ENCODE measurements at regions not wholly inside any gene's neighbourhood (a gene's known extent, or its start where the extent isn't known, plus 50 kb on each side); places are given as distances from the start of the nearest gene placed in this dataset.

- H3K4me3 ChIP-seq (replicated peaks; ENCODE audit: insufficient read depth, low read length) = no peak overlapping the region
- no peak overlapping the region for H3K27ac ChIP-seq (replicated peaks)
- H3K27me3 ChIP-seq (ENCODE audit: insufficient read depth, poor library complexity, severe bottlenecking) = no peaks in the 10 kb centered on the region
- TF ChIP-seq CTCF (IDR thresholded peaks at IDR 0.05; ENCODE audit: insufficient read depth, low read length) (no peak), POLR2AphosphoS5 (IDR thresholded peaks at IDR 0.05; ENCODE audit: low read depth) (no peak), GABPA (IDR thresholded peaks at IDR 0.05; ENCODE audit: low read depth) (no peak), SPI1 (IDR thresholded peaks at IDR 0.05; ENCODE audit: borderline replicate concordance, low read depth) (no peak), REST (IDR thresholded peaks at IDR 0.05; ENCODE audit: insufficient replicate concordance, low read depth) (no peak)
- no peak for DNase-seq (ENCODE audit: low read depth in 1 of 2, low spot score in 1 of 2)
These were observed 147.8 kb upstream of the POGK start for GRCh38 chr1:166691476-166691875.

- TF ChIP-seq GABPA (IDR thresholded peaks at IDR 0.05; ENCODE audit: low read depth) (no peak), POLR2AphosphoS5 (IDR thresholded peaks at IDR 0.05; ENCODE audit: low read depth) (no peak), SPI1 (IDR thresholded peaks at IDR 0.05; ENCODE audit: borderline replicate concordance, low read depth) (no peak), REST (IDR thresholded peaks at IDR 0.05; ENCODE audit: insufficient replicate concordance, low read depth) (no peak), CTCF (IDR thresholded peaks at IDR 0.05; ENCODE audit: insufficient read depth, low read length) (no peak)
- DNase-seq (ENCODE audit: low read depth in 1 of 2, low spot score in 1 of 2) = no peak
- Histone ChIP-seq H3K27me3 (ENCODE audit: insufficient read depth, poor library complexity, severe bottlenecking) (no peaks in the 10 kb centered on the region), H3K27ac (replicated peaks) (no peak overlapping the region), H3K4me3 (replicated peaks; ENCODE audit: insufficient read depth, low read length) (no peak overlapping the region)
These were observed 146.9 kb upstream of the POGK start for GRCh38 chr1:166692346-166692745.

GRCh38 chr1:166693158-166693557 is 146.1 kb upstream of the POGK start:
- H3K4me3 ChIP-seq (replicated peaks; ENCODE audit: insufficient read depth, low read length) = no peak overlapping the region
- no peak for DNase-seq (ENCODE audit: low read depth in 1 of 2, low spot score in 1 of 2)
- no peaks in the 10 kb centered on the region for H3K27me3 ChIP-seq (ENCODE audit: insufficient read depth, poor library complexity, severe bottlenecking)
- H3K27ac ChIP-seq (replicated peaks) = no peak overlapping the region
- TF ChIP-seq REST (IDR thresholded peaks at IDR 0.05; ENCODE audit: insufficient replicate concordance, low read depth) (no peak), SPI1 (IDR thresholded peaks at IDR 0.05; ENCODE audit: borderline replicate concordance, low read depth) (no peak)
